K562 (cell line): ENCODE measurements at regions not wholly inside any gene's neighbourhood (a gene's known extent, or its start where the extent isn't known, plus 50 kb on each side); places are given as distances from the start of the nearest gene placed in this dataset.

Experiments
- CUX1 ChIP-seq: fragments of 200-800 bp; sonication (Bioruptor generic); IDR thresholded peaks from 2 replicates; pipeline ENCODE4 v1.6.1; 2016; ENCODE audit warnings: missing genetic modification characterization, missing compliant biosample characterization
- HNRNPL ChIP-seq: fragments of 200-400 bp; formaldehyde crosslinking; IDR thresholded peaks from 2 replicates; pipeline ENCODE4 v1.6.1; 2017; ENCODE audit warnings: low read depth, mild to moderate bottlenecking, low read length
- KAT2B ChIP-seq: IDR thresholded peaks from one replicate; pipeline ENCODE4 v1.6.1; 2012; ENCODE audit warnings: low read depth, mild to moderate bottlenecking, control low read depth, inconsistent platforms, low read length, moderate library complexity
- MITF ChIP-seq: IDR thresholded peaks from 2 replicates; pipeline ENCODE4 v1.6.1; 2014; ENCODE audit warnings: antibody characterized with exemption
- POLR2G ChIP-seq: fragments of 200-400 bp; formaldehyde crosslinking; IDR thresholded peaks from 2 replicates; pipeline ENCODE4 v1.6.1; 2017; ENCODE audit warnings: low read depth, mild to moderate bottlenecking, antibody characterized with exemption, low read length, moderate library complexity
- TAF15 ChIP-seq: fragments of 200-400 bp; formaldehyde crosslinking; IDR thresholded peaks from 2 replicates; pipeline ENCODE4 v1.6.1; 2017; ENCODE audit warnings: mild to moderate bottlenecking, low read depth, low read length, moderate library complexity
- ZFP30 ChIP-seq: fragments of 250-450 bp; sonication (Bioruptor Pico); IDR thresholded peaks from 2 replicates; pipeline ENCODE4 v1.8.0; 2022; ENCODE audit warnings: moderate library complexity, mild to moderate bottlenecking, inconsistent platforms, borderline replicate concordance
- ZNF253 ChIP-seq: fragments of 250-450 bp; sonication (Bioruptor Pico); conservative IDR thresholded peaks from 2 replicates; pipeline ENCODE4 v1.6.1; 2021; ENCODE audit warnings: mild to moderate bottlenecking
- ZNF408 ChIP-seq: fragments of 250-450 bp; sonication (Bioruptor Pico); IDR thresholded peaks from 2 replicates; pipeline ENCODE4 v1.4.0; 2020; ENCODE audit warnings: low read depth, mild to moderate bottlenecking, moderate library complexity
- ZSCAN32 ChIP-seq: fragments of 450-650 bp; formaldehyde crosslinking; IDR thresholded peaks from 2 replicates; pipeline ENCODE4 v1.4.0; 2020; ENCODE audit warnings: mild to moderate bottlenecking, moderate library complexity

- TF ChIP-seq CUX1 (CRISPR knock-in tag), result no peak
- no peak for TF ChIP-seq TAF15
- TF ChIP-seq KAT2B, result no peak
- TF ChIP-seq ZSCAN32 (CRISPR knock-in tag), result no peak
- no peak for TF ChIP-seq POLR2G
- TF ChIP-seq MITF, result no peak
- TF ChIP-seq ZFP30 (CRISPR knock-in tag), result no peak
- TF ChIP-seq ZNF253, result no peak
- no peak for TF ChIP-seq HNRNPL
- TF ChIP-seq ZNF408, result no peak
- TF ChIP-seq, all 486 proteins: peak for 0
These were observed 85.3 kb upstream of the BTBD3 start (continued) for GRCh38 chr20:11832397-11832796.
